Activated naive CD4-positive, alpha-beta T cell treated with anti-CD3 and anti-CD28 coated beads, Interleukin-2, amount 50 U/mL, for 72 hours (primary cell): ENCODE measurements at regions not wholly inside any gene's neighbourhood (a gene's known extent, or its start where the extent isn't known, plus 50 kb on each side); places are given as distances from the start of the nearest gene placed in this dataset.

ENCODE experiments used
- ATAC-seq, 2 donors: fragments of 150-1000 bp; cut with Tn5 transposase; 2 replicates each; pipeline ENCODE4 v1.10.0; 2021; ENCODE audit warnings: mild to moderate bottlenecking in 2 of 2, moderate library complexity in 2 of 2
- DNase-seq, 2 donors: peaks; one replicate each; pipeline ENCODE4 v3.0.0; 2021 to 2022; ENCODE audit warnings: low spot score in 2 of 2
- H3K27ac Mint-ChIP-seq, 2 donors: one replicate each; pipeline ENCODE4 v1.8.0; 2022; ENCODE audit warnings: mild to moderate bottlenecking in 2 of 2, mixed read lengths in 2 of 2
- H3K36me3 Mint-ChIP-seq, 2 donors: one replicate each; pipeline ENCODE4 v1.8.0; 2022; ENCODE audit warnings: mixed read lengths in 2 of 2
- H3K9me3 Mint-ChIP-seq, 2 donors: one replicate each; pipeline ENCODE4 v1.8.0; 2022; ENCODE audit warnings: mixed read lengths in 2 of 2

- ATAC-seq (no peak), DNase-seq (no peak)
- no peaks in the 10 kb centered on the region for H3K9me3 Mint-ChIP-seq
- no peak overlapping the region for H3K27ac Mint-ChIP-seq
- no peaks in the 10 kb centered on the region for H3K36me3 Mint-ChIP-seq
These were observed 298.7 kb upstream of the ZC3H12C start for GRCh38 chr11:109794501-109794900.

GRCh38 chr11:109795234-109795633 is 298.0 kb upstream of the ZC3H12C start:
- DNase-seq, result no peak
- Mint-ChIP-seq H3K36me3 (no peaks in the 10 kb centered on the region), H3K27ac (no peak overlapping the region), H3K9me3 (no peaks in the 10 kb centered on the region)
- no peak for ATAC-seq

GRCh38 chr11:109796253-109796652 is 296.9 kb upstream of the ZC3H12C start:
- no peak for ATAC-seq
- no peak overlapping the region for H3K27ac Mint-ChIP-seq

GRCh38 chr11:109798521-109798920 is 294.7 kb upstream of the ZC3H12C start:
- H3K27ac Mint-ChIP-seq, result no peak overlapping the region
- DNase-seq (no peak), ATAC-seq (no peak)
- H3K9me3 Mint-ChIP-seq, result peaks cover 4 to 5% of the 10 kb centered on the region in 2 donors
- H3K36me3 Mint-ChIP-seq, result no peaks in the 10 kb centered on the region

More at GRCh38 chr11:109796253-109796652, 296.9 kb upstream of the ZC3H12C start:
- Mint-ChIP-seq H3K9me3 (no peaks in the 10 kb centered on the region), H3K36me3 (no peaks in the 10 kb centered on the region)
- no peak for DNase-seq

GRCh38 chr11:109799604-109800003 is 293.6 kb upstream of the ZC3H12C start:
- H3K9me3 Mint-ChIP-seq, result peaks cover 4 to 5% of the 10 kb centered on the region in 2 donors
- H3K27ac Mint-ChIP-seq, result no peak overlapping the region
- ATAC-seq, result no peak
- DNase-seq, result no peak
- H3K36me3 Mint-ChIP-seq, result no peaks in the 10 kb centered on the region

GRCh38 chr11:109804911-109805310 is 288.3 kb upstream of the ZC3H12C start:
- H3K27ac Mint-ChIP-seq, result no peak overlapping the region
- H3K9me3 Mint-ChIP-seq, result peaks cover 4 to 12% of the 10 kb centered on the region in 2 donors
- no peaks in the 10 kb centered on the region for H3K36me3 Mint-ChIP-seq
- no peak for DNase-seq
- ATAC-seq, result no peak

GRCh38 chr11:109806205-109806604 is 287.0 kb upstream of the ZC3H12C start:
- peaks cover 4 to 12% of the 10 kb centered on the region in 2 donors for H3K9me3 Mint-ChIP-seq
- no peaks in the 10 kb centered on the region for H3K36me3 Mint-ChIP-seq
- ATAC-seq, result no peak
- DNase-seq, result no peak
- H3K27ac Mint-ChIP-seq, result no peak overlapping the region

- H3K27ac Mint-ChIP-seq, result no peak overlapping the region
- ATAC-seq (no peak), DNase-seq (no peak)
- H3K36me3 Mint-ChIP-seq, result no peaks in the 10 kb centered on the region
- peaks cover 0 to 12% of the 10 kb centered on the region in 2 donors for H3K9me3 Mint-ChIP-seq
These were observed 284.6 kb upstream of the ZC3H12C start for GRCh38 chr11:109808569-109808968.

- H3K9me3 Mint-ChIP-seq, result peaks cover 0 to 5% of the 10 kb centered on the region in 2 donors
- no peak overlapping the region for H3K27ac Mint-ChIP-seq
- ATAC-seq (no peak), DNase-seq (no peak)
- no peaks in the 10 kb centered on the region for H3K36me3 Mint-ChIP-seq
These were observed 278.4 kb upstream of the ZC3H12C start for GRCh38 chr11:109814824-109815223.

GRCh38 chr11:109815500-109816150 is 277.6 kb upstream of the ZC3H12C start:
- Mint-ChIP-seq H3K36me3 (no peaks in the 10 kb centered on the region), H3K9me3 (peaks cover 0 to 5% of the 10 kb centered on the region in 2 donors)
- no peak for ATAC-seq

GRCh38 chr11:109818290-109818689 is 274.9 kb upstream of the ZC3H12C start:
- no peak overlapping the region for H3K27ac Mint-ChIP-seq
- H3K9me3 Mint-ChIP-seq, result no peaks in the 10 kb centered on the region
- ATAC-seq (no peak), DNase-seq (no peak)
- no peaks in the 10 kb centered on the region for H3K36me3 Mint-ChIP-seq

More at GRCh38 chr11:109815500-109816150, 277.6 kb upstream of the ZC3H12C start:
- DNase-seq, result no peak
- no peak overlapping the region for H3K27ac Mint-ChIP-seq

- peaks cover 0 to 4% of the 10 kb centered on the region in 2 donors for H3K9me3 Mint-ChIP-seq
- DNase-seq (no peak), ATAC-seq (no peak)
- H3K27ac Mint-ChIP-seq, result no peak overlapping the region
- H3K36me3 Mint-ChIP-seq, result no peaks in the 10 kb centered on the region
These were observed 273.8 kb upstream of the ZC3H12C start for GRCh38 chr11:109819410-109819809.

- Mint-ChIP-seq H3K27ac (no peak overlapping the region), H3K9me3 (peaks cover 0 to 4% of the 10 kb centered on the region in 2 donors)
- no peak for DNase-seq
These were observed 271.7 kb upstream of the ZC3H12C start for GRCh38 chr11:109821511-109821910.

GRCh38 chr11:109822436-109823102 is 270.6 kb upstream of the ZC3H12C start:
- DNase-seq (no peak), ATAC-seq (no peak)
- no peaks in the 10 kb centered on the region for H3K36me3 Mint-ChIP-seq
- peaks cover 0 to 4% of the 10 kb centered on the region in 2 donors for H3K9me3 Mint-ChIP-seq
- no peak overlapping the region for H3K27ac Mint-ChIP-seq

More at GRCh38 chr11:109821511-109821910, 271.7 kb upstream of the ZC3H12C start:
- no peak for ATAC-seq
- H3K36me3 Mint-ChIP-seq, result no peaks in the 10 kb centered on the region

GRCh38 chr11:109828387-109828786 is 264.8 kb upstream of the ZC3H12C start:
- no peaks in the 10 kb centered on the region for H3K36me3 Mint-ChIP-seq
- no peak for ATAC-seq
- H3K27ac Mint-ChIP-seq, result no peak overlapping the region
- H3K9me3 Mint-ChIP-seq, result peaks cover 4 to 6% of the 10 kb centered on the region in 2 donors
- no peak for DNase-seq

GRCh38 chr11:109838026-109838425 is 255.2 kb upstream of the ZC3H12C start:
- no peak for ATAC-seq
- DNase-seq, result no peak
- no peaks in the 10 kb centered on the region for H3K36me3 Mint-ChIP-seq
- H3K9me3 Mint-ChIP-seq, result peaks cover 8 to 13% of the 10 kb centered on the region in 2 donors
- no peak overlapping the region for H3K27ac Mint-ChIP-seq

GRCh38 chr11:109845437-109845836 is 247.8 kb upstream of the ZC3H12C start:
- ATAC-seq, result no peak
- no peaks in the 10 kb centered on the region for H3K36me3 Mint-ChIP-seq
- H3K27ac Mint-ChIP-seq, result no peak overlapping the region
- H3K9me3 Mint-ChIP-seq, result peaks cover 11% of the 10 kb centered on the region in 2 donors
- DNase-seq, result no peak

GRCh38 chr11:109847621-109848020 is 245.6 kb upstream of the ZC3H12C start:
- Mint-ChIP-seq H3K27ac (no peak overlapping the region), H3K36me3 (no peaks in the 10 kb centered on the region), H3K9me3 (peaks cover 4% of the 10 kb centered on the region in 2 donors)
- no peak for DNase-seq
- ATAC-seq, result no peak
